K562 (cell line): ENCODE measurements at regions not wholly inside any gene's neighbourhood (a gene's known extent, or its start where the extent isn't known, plus 50 kb on each side); places are given as distances from the start of the nearest gene placed in this dataset.

ENCODE experiments used
- ATAC-seq: fragments of 200-7000 bp; cut with Tn5 transposase; 3 replicates; pipeline ENCODE4 v1.9.1; 2020; ENCODE audit warnings: moderate library complexity
- BruUV-seq: library from RNA; stranded (reverse); fragments of 400-500 nt; replicated peaks from 2 replicates; lab custom pipeline; 2021; lab: Mats Ljungman, UMichigan
- CTCF ChIA-PET: fragments of 300-600 bp; formaldehyde crosslinking; extraction: SDS; loops from one replicate; lab custom pipeline; 2021; ENCODE audit warnings: low intra/inter-chr PET ratio; lab: Yijun Ruan, JAX
- POLR2A ChIA-PET: fragments of 300-600, 350-650 bp; sonication (Branson Sonifier 250); formaldehyde crosslinking; extraction: SDS; loops from one replicate; lab custom pipeline; 2021; ENCODE audit warnings: antibody characterized with exemption, inconsistent platforms; lab: Yijun Ruan, JAX
- DNase-seq, 4 experiments: peaks; one replicate each; pipeline versions ENCODE4 v3.0.0 to v3.0.0-alpha.2; 2011 to 2018; ENCODE audit warnings: low spot score in 3 of 4, mixed read lengths in 3 of 4; ENCODE audit errors: extremely low read depth in 1 of 4
- FAIRE-seq: peaks from 2 replicates; lab custom pipeline; 2011; peaks lifted over from hg19 to GRCh38; lab: Jason Lieb, UNC
- H2AFZ ChIP-seq: 2 replicates; pipeline ENCODE4 v1.6.0; 2011; ENCODE audit warnings: low read depth, low read length, control low read depth, inconsistent platforms
- H3K27ac ChIP-seq: fragments of 200-600 bp; 3 replicates; pipeline ENCODE4 v1.8.0; 2011; ENCODE audit warnings: low read depth, mild to moderate bottlenecking, control low read depth, inconsistent platforms, low read length, moderate library complexity, mixed read lengths; ENCODE audit errors: extremely low read depth
- H3K27me3 ChIP-seq, 2 experiments: fragments of 300-600 bp in 1 of 2; 2 replicates in 1 of 2; 3 replicates in 1 of 2; pipeline versions ENCODE4 v1.6.0 to v1.8.0; 2011; ENCODE audit warnings: inconsistent platforms in 2 of 2, low read length in 2 of 2, mild to moderate bottlenecking in 1 of 2, mixed read lengths in 1 of 2, moderate library complexity in 1 of 2; ENCODE audit not compliant: control insufficient read depth in 2 of 2, insufficient read depth in 2 of 2
- H3K36me3 ChIP-seq: fragments of 300-600 bp; 3 replicates; pipeline ENCODE4 v1.8.0; 2011; ENCODE audit warnings: mild to moderate bottlenecking, low read length, inconsistent platforms; ENCODE audit not compliant: control insufficient read depth, insufficient read depth
- H3K4me1 ChIP-seq, 2 experiments: fragments of 200-600 bp in 1 of 2; replicated peaks in 1 of 2; 2 replicates in 1 of 2; 3 replicates in 1 of 2; pipeline versions ENCODE4 v1.5.1 to v1.8.0; 2011; ENCODE audit warnings: inconsistent platforms in 2 of 2, low read length in 2 of 2, mild to moderate bottlenecking in 1 of 2, mixed read lengths in 1 of 2, moderate library complexity in 1 of 2; ENCODE audit not compliant: control insufficient read depth in 2 of 2, insufficient read depth in 2 of 2
- H3K4me2 ChIP-seq: 2 replicates; pipeline ENCODE4 v1.6.1; 2011; ENCODE audit warnings: low read length, control low read depth, inconsistent platforms, mixed read lengths; ENCODE audit not compliant: insufficient read depth
- H3K4me3 ChIP-seq: fragments of 200-600 bp; sonication (generic), shearing (Covaris generic); 2 replicates; pipeline ENCODE4 v1.5.1; 2016; ENCODE audit warnings: control low read depth, inconsistent platforms
- H3K79me2 ChIP-seq: fragments of 200-600 bp; 3 replicates; pipeline ENCODE4 v1.8.0; 2011; ENCODE audit warnings: low read length, inconsistent platforms; ENCODE audit not compliant: control insufficient read depth, insufficient read depth
- H3K9ac ChIP-seq, 2 experiments: 2 replicates each; pipeline versions ENCODE4 v1.6.0 to v1.6.1; 2011; ENCODE audit warnings: low read depth in 2 of 2, low read length in 2 of 2, control low read depth in 1 of 2, inconsistent platforms in 1 of 2, mild to moderate bottlenecking in 1 of 2, mixed read lengths in 1 of 2; ENCODE audit not compliant: insufficient read depth in 1 of 2
- H3K9me1 ChIP-seq: one replicate; pipeline ENCODE4 v1.6.0; 2011; ENCODE audit warnings: inconsistent platforms, mild to moderate bottlenecking, low read length, moderate library complexity; ENCODE audit not compliant: control insufficient read depth, insufficient read depth
- H3K9me3 ChIP-seq: replicated peaks from 2 replicates; pipeline ENCODE4 v1.5.1; 2011; ENCODE audit warnings: low read depth, low read length, inconsistent platforms; ENCODE audit not compliant: control insufficient read depth, insufficient read depth
- H4K20me1 ChIP-seq: replicated peaks from 2 replicates; pipeline ENCODE4 v1.6.1; 2011; ENCODE audit warnings: low read length, inconsistent platforms, mixed read lengths; ENCODE audit not compliant: control insufficient read depth, insufficient read depth
- BRCA1 ChIP-seq, 2 experiments: fragments of 450-650 bp in 1 of 2; sonication (generic) in 1 of 2; formaldehyde crosslinking in 1 of 2; IDR thresholded peaks; 2 replicates each; pipeline versions ENCODE4 v1.5.0 to v1.6.1; 2017 to 2020; ENCODE audit warnings: mild to moderate bottlenecking in 1 of 2, missing genetic modification reagents in 1 of 2
- C11orf30 ChIP-seq: fragments of 450-650 bp; IDR thresholded peaks from 2 replicates; pipeline ENCODE4 v1.6.1; 2016; ENCODE audit warnings: low read depth, mild to moderate bottlenecking
- GTF3C2 ChIP-seq: IDR thresholded peaks from 3 replicates; pipeline ENCODE4 v1.6.1; 2011; ENCODE audit warnings: borderline replicate concordance, mild to moderate bottlenecking, moderate library complexity; ENCODE audit not compliant: insufficient read length; ENCODE audit errors: extremely low read depth
- MAFG ChIP-seq: fragments of 450-650 bp; conservative IDR thresholded peaks from 2 replicates; pipeline ENCODE4 v1.6.1; 2016; ENCODE audit warnings: missing genetic modification characterization, missing compliant biosample characterization
- ZNF316 ChIP-seq: fragments of 450-650 bp; IDR thresholded peaks from 2 replicates; pipeline ENCODE4 v1.6.1; 2016
- in situ Hi-C: fragments of 300-500 bp; cut with MboI; formaldehyde crosslinking; loops from 4 replicates; pipeline ENCODE4 v1.15.0; 2018; ENCODE audit warnings: inconsistent platforms, mixed read lengths
- intact Hi-C: fragments of 100-400 bp; cut with micrococcal nuclease; formaldehyde crosslinking; loops from 2 replicates; pipeline ENCODE4 v1.14.2; 2022

- DNase-seq, result no peak
- no TSS peak for BruUV-seq
- no peak for TF ChIP-seq BRCA1 (IDR thresholded peaks at IDR 0.05)
- TF ChIP-seq BRCA1 (CRISPR knock-in tag; IDR thresholded peaks at IDR 0.05), result no peak
- TF ChIP-seq GTF3C2, result no peak
- TF ChIP-seq ZNF316, result peak; percentile 83
- peak; percentile 61 for TF ChIP-seq MAFG (tag)
- peak; percentile 72 for TF ChIP-seq C11orf30
- ChIA-PET CTCF (no interaction called here), POLR2A (no interaction called here)
- H3K9ac ChIP-seq, result no peak overlapping the region
- no peak for FAIRE-seq
- H3K4me2 ChIP-seq, result no peak overlapping the region
- H3K9me3 ChIP-seq, result no peaks in the 10 kb centered on the region
- no peaks in the 10 kb centered on the region for H3K4me1 ChIP-seq
- in situ Hi-C loops, result no loop called here
- intact Hi-C loops, result no loop called here
- no peaks in the 10 kb centered on the region for H3K79me2 ChIP-seq
- H3K27ac ChIP-seq, result no peak overlapping the region
- H3K4me3 ChIP-seq, result no peak overlapping the region
- peaks cover 0 to 5% of the 10 kb centered on the region in 2 experiments; a peak in 2 of 5 replicates for H3K27me3 ChIP-seq
- no peaks in the 10 kb centered on the region for H3K9me1 ChIP-seq
- no peak overlapping the region for H2AFZ ChIP-seq
- no peak for ATAC-seq
- no peaks in the 10 kb centered on the region for H4K20me1 ChIP-seq
- H3K36me3 ChIP-seq, result no peaks in the 10 kb centered on the region
Observed at GRCh38 chr10:93171837-93172236, 98.1 kb downstream of the CYP26A1 start.
